Body of pancreas (tissue), 4 donors: ENCODE measurements at regions not wholly inside any gene's neighbourhood (a gene's known extent, or its start where the extent isn't known, plus 50 kb on each side); places are given as distances from the start of the nearest gene placed in this dataset.

ENCODE experiments used
- POLR2A ChIP-seq, 3 donors: fragments of 450-650 bp; IDR thresholded peaks; one replicate each; pipeline ENCODE4 v1.6.1; 2016; ENCODE audit warnings: antibody characterized with exemption in 3 of 3, mild to moderate bottlenecking in 2 of 3
- TF ChIP-seq, protein P1 (sequence below), 7 experiments: fragments of 450-650 bp in 4 of 7; fragments of 200-600 bp in 3 of 7; sonication (generic) in 3 of 7; IDR thresholded peaks; one replicate each; pipeline ENCODE4 v1.5.1; 2016 to 2019; ENCODE audit warnings: antibody characterized with exemption in 7 of 7

DNA sequence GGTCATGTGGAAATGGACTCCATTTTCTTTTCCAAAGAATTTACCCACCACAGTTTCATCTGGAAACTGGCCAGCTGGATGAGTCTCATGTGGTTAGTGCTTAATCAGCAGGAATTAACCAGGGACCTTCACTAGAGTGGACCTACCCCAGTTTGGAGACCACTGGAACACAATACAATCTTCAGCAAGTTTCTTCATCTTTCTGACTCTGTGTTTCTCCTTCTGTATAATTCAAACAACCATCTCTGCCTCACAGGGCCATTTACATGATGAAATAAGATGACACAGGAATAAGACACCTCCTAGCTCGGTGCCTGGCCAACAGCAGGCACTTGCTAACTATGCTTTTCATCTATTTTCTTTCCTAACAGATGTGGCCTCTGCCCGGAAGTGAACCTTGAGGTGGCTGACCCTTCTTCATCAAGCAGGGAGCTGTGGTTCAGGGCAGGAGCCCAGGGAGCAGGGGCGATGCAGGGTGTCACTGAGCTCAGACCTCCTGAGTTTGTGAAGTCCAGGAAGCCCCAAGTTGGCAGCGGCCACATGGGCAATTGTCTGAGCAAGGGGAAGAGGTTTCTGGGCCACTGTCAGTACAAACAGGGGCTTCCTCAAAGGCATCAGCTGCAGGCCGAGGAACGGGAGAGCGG is 98.8 kb downstream of the SOD2 start:
- no peak for TF ChIP-seq POLR2A (IDR thresholded peaks at IDR 0.05)
- TF ChIP-seq, protein P1, sequence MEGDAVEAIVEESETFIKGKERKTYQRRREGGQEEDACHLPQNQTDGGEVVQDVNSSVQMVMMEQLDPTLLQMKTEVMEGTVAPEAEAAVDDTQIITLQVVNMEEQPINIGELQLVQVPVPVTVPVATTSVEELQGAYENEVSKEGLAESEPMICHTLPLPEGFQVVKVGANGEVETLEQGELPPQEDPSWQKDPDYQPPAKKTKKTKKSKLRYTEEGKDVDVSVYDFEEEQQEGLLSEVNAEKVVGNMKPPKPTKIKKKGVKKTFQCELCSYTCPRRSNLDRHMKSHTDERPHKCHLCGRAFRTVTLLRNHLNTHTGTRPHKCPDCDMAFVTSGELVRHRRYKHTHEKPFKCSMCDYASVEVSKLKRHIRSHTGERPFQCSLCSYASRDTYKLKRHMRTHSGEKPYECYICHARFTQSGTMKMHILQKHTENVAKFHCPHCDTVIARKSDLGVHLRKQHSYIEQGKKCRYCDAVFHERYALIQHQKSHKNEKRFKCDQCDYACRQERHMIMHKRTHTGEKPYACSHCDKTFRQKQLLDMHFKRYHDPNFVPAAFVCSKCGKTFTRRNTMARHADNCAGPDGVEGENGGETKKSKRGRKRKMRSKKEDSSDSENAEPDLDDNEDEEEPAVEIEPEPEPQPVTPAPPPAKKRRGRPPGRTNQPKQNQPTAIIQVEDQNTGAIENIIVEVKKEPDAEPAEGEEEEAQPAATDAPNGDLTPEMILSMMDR (IDR thresholded peaks at IDR 0.05), result no peak
